ENCODE measurements at regions not wholly inside any gene's neighbourhood (a gene's known extent, or its start where the extent isn't known, plus 50 kb on each side); places are given as distances from the start of the nearest gene placed in this dataset.

- TF ChIP-seq CTCF (IDR thresholded peaks at IDR 0.05), result no peak
- no peak for TF ChIP-seq POLR2AphosphoS5 (IDR thresholded peaks at IDR 0.05; ENCODE audit: insufficient read depth in 1 of 2, low read depth in 1 of 2)
- TF ChIP-seq POLR2A (IDR thresholded peaks at IDR 0.05), result no peak
- Histone ChIP-seq H3K36me3 (no peaks in the 10 kb centered on the region), H3K4me1 (peaks cover 13% of the 10 kb centered on the region), H3K4me3 (no peak overlapping the region), H3K27ac (no peak overlapping the region), H3K27me3 (no peaks in the 10 kb centered on the region), H3K9me3 (no peaks in the 10 kb centered on the region)
- DNase-seq (ENCODE audit: extremely low spot score in 2 of 2), result no peak
- intact Hi-C loops (cut with DNase I), result no loop called here
Observed at GRCh38 chr1:10862743-10863335, 66.4 kb upstream of the CASZ1 start.

GRCh38 chr1:10863886-10864285 lies 67.4 kb upstream of the CASZ1 start:
- TF ChIP-seq CTCF (IDR thresholded peaks at IDR 0.05) (no peak), POLR2AphosphoS5 (IDR thresholded peaks at IDR 0.05; ENCODE audit: insufficient read depth in 1 of 2, low read depth in 1 of 2) (no peak), POLR2A (IDR thresholded peaks at IDR 0.05) (no peak)
- no peaks in the 10 kb centered on the region for H3K27me3 ChIP-seq
- no peaks in the 10 kb centered on the region for H3K9me3 ChIP-seq
- DNase-seq (ENCODE audit: extremely low spot score in 2 of 2), result no peak
- no peak overlapping the region for H3K27ac ChIP-seq
- no peaks in the 10 kb centered on the region for H3K36me3 ChIP-seq
- intact Hi-C loops (cut with DNase I), result no loop called here
- no peak overlapping the region for H3K4me3 ChIP-seq
- peaks cover 13% of the 10 kb centered on the region for H3K4me1 ChIP-seq

- intact Hi-C loops (cut with DNase I), result no loop called here
- H3K4me1 ChIP-seq, result peaks cover 13% of the 10 kb centered on the region
Observed at GRCh38 chr1:10864776-10865175, 68.3 kb upstream of the CASZ1 start.

GRCh38 chr1:10865518-10866320 lies 69.3 kb upstream of the CASZ1 start:
- no peak for TF ChIP-seq CTCF (IDR thresholded peaks at IDR 0.05)
- TF ChIP-seq POLR2A (IDR thresholded peaks at IDR 0.05), result no peak
- TF ChIP-seq POLR2AphosphoS5 (IDR thresholded peaks at IDR 0.05; ENCODE audit: insufficient read depth in 1 of 2, low read depth in 1 of 2), result no peak
- DNase-seq (ENCODE audit: extremely low spot score in 2 of 2), result no peak
- H3K27me3 ChIP-seq, result no peaks in the 10 kb centered on the region

More at GRCh38 chr1:10864776-10865175, 68.3 kb upstream of the CASZ1 start:
- TF ChIP-seq POLR2A (IDR thresholded peaks at IDR 0.05), result no peak
- no peak for TF ChIP-seq POLR2AphosphoS5 (IDR thresholded peaks at IDR 0.05; ENCODE audit: insufficient read depth in 1 of 2, low read depth in 1 of 2)
- TF ChIP-seq CTCF (IDR thresholded peaks at IDR 0.05), result no peak
- Histone ChIP-seq H3K9me3 (no peaks in the 10 kb centered on the region), H3K27me3 (no peaks in the 10 kb centered on the region), H3K27ac (no peak overlapping the region), H3K4me3 (no peak overlapping the region), H3K36me3 (no peaks in the 10 kb centered on the region)
- no peak for DNase-seq (ENCODE audit: extremely low spot score in 2 of 2)

More at GRCh38 chr1:10865518-10866320, 69.3 kb upstream of the CASZ1 start:
- peaks cover 13% of the 10 kb centered on the region for H3K4me1 ChIP-seq
- H3K36me3 ChIP-seq, result no peaks in the 10 kb centered on the region
- no peak overlapping the region for H3K27ac ChIP-seq
- intact Hi-C loops (cut with DNase I), result loop anchor here (2.0 kb wide), 1 partner anchor 351 kb away; no protein-coding TSS in a partner anchor
- no peak overlapping the region for H3K4me3 ChIP-seq
- no peaks in the 10 kb centered on the region for H3K9me3 ChIP-seq

All from vagina (tissue), 2 donors.